PC-9 (cell line): ENCODE measurements at regions not wholly inside any gene's neighbourhood (a gene's known extent, or its start where the extent isn't known, plus 50 kb on each side); places are given as distances from the start of the nearest gene placed in this dataset.

ENCODE experiments used
- BruUV-seq: library from RNA; stranded (reverse); fragments of 400-500 nt; replicated peaks from 2 replicates; lab custom pipeline; 2021; lab: Mats Ljungman, UMichigan
- CTCF ChIA-PET: fragments of 300-600 bp; sonication (Branson Sonifier 250); formaldehyde crosslinking; loops from one replicate; lab custom pipeline; 2022; ENCODE audit warnings: antibody characterized with exemption; lab: Charles Lee
- POLR2A ChIA-PET: fragments of 300-600 bp; sonication (Branson Sonifier 250); formaldehyde crosslinking; loops from one replicate; lab custom pipeline; 2022; ENCODE audit warnings: antibody characterized with exemption; ENCODE audit not compliant: unreplicated experiment; lab: Charles Lee
- DNase-seq, 2 experiments: peaks; one replicate each; pipeline versions ENCODE4 v3.0.0 to v3.0.0-alpha.2; 2015 to 2022; ENCODE audit warnings: mixed read lengths in 1 of 2
- H2AFZ ChIP-seq: fragments of 200-600 bp; sonication (generic); 2 replicates; pipeline ENCODE4 v1.8.1; 2017; ENCODE audit warnings: antibody characterized with exemption
- H3F3A ChIP-seq: fragments of 200-600 bp; sonication (generic); 2 replicates; pipeline ENCODE4 v1.8.1; 2017; ENCODE audit warnings: antibody characterized with exemption, mild to moderate bottlenecking, low read depth; ENCODE audit not compliant: insufficient read depth
- H3K27ac ChIP-seq: fragments of 200-600 bp; sonication (generic); 2 replicates; pipeline ENCODE4 v1.6.1; 2016; ENCODE audit warnings: mixed run types
- H3K27me3 ChIP-seq: fragments of 200-600 bp; sonication (generic); 2 replicates; pipeline ENCODE4 v1.6.1; 2016; ENCODE audit warnings: low read depth, mixed run types; ENCODE audit not compliant: insufficient read depth
- H3K36me3 ChIP-seq: fragments of 200-600 bp; sonication (generic); 2 replicates; pipeline ENCODE4 v1.6.1; 2016; ENCODE audit warnings: low read depth, mixed run types
- H3K4me1 ChIP-seq: fragments of 200-600 bp; sonication (generic); replicated peaks from 2 replicates; pipeline ENCODE4 v1.6.1; 2016; ENCODE audit warnings: mixed run types; ENCODE audit not compliant: insufficient read depth
- H3K4me2 ChIP-seq: fragments of 200-600 bp; sonication (generic); 2 replicates; pipeline ENCODE4 v1.6.1; 2017; ENCODE audit warnings: mixed run types
- H3K4me3 ChIP-seq: fragments of 200-600 bp; sonication (generic); 2 replicates; pipeline ENCODE4 v1.6.1; 2016; ENCODE audit warnings: mixed run types
- H3K79me2 ChIP-seq: fragments of 200-600 bp; sonication (generic); 2 replicates; pipeline ENCODE4 v1.6.1; 2017; ENCODE audit warnings: low read depth, mixed run types
- H3K9me2 ChIP-seq: fragments of 200-600 bp; sonication (generic); 2 replicates; pipeline ENCODE4 v1.8.1; 2017; ENCODE audit warnings: mild to moderate bottlenecking; ENCODE audit not compliant: insufficient read depth
- H3K9me3 ChIP-seq: fragments of 200-600 bp; sonication (generic); 2 replicates; pipeline ENCODE4 v1.8.1; 2016; ENCODE audit warnings: low read depth; ENCODE audit not compliant: insufficient read depth
- H4K20me1 ChIP-seq: fragments of 200-600 bp; sonication (generic); 2 replicates; pipeline ENCODE4 v1.8.1; 2017; ENCODE audit not compliant: insufficient read depth
- CTCF ChIP-seq: fragments of 200-600 bp; sonication (generic); conservative IDR thresholded peaks from 2 replicates; pipeline ENCODE4 v1.6.1; 2017; ENCODE audit warnings: mixed run types, antibody characterized with exemption, mild to moderate bottlenecking, moderate library complexity
- EZH2 ChIP-seq: fragments of 200-600 bp; sonication (generic); IDR thresholded peaks from 2 replicates; pipeline ENCODE4 v1.8.0; 2017; ENCODE audit warnings: antibody characterized with exemption, low read depth
- intact Hi-C: fragments of 100-400 bp; cut with micrococcal nuclease; formaldehyde crosslinking; loops from one replicate; pipeline ENCODE4 v1.10.0; 2022; ENCODE audit not compliant: unreplicated experiment

GRCh38 chr12:90003688-90004087 is 295.1 kb upstream of the ATP2B1 start:
- TF ChIP-seq CTCF (no peak), EZH2 (no peak)
- H2AFZ ChIP-seq, result no peak overlapping the region
- no peaks in the 10 kb centered on the region for H4K20me1 ChIP-seq
- no peaks in the 10 kb centered on the region for H3K9me3 ChIP-seq
- no peaks in the 10 kb centered on the region for H3K36me3 ChIP-seq
- no peak overlapping the region for H3K4me3 ChIP-seq
- intact Hi-C loops, result no loop called here
- CTCF ChIA-PET, result no interaction called here
- H3K9me2 ChIP-seq, result no peaks in the 10 kb centered on the region
- POLR2A ChIA-PET, result interaction anchor here (0.5 kb wide), 1 partner anchor 30 kb away, joined by 6 read pairs; no protein-coding TSS in a partner anchor
- DNase-seq, result no peak
- no TSS peak for BruUV-seq
- H3K4me2 ChIP-seq, result no peak overlapping the region
- no peak overlapping the region for H3K27ac ChIP-seq
- H3K27me3 ChIP-seq, result no peaks in the 10 kb centered on the region
- no peaks in the 10 kb centered on the region for H3F3A ChIP-seq
- H3K79me2 ChIP-seq, result no peaks in the 10 kb centered on the region
- H3K4me1 ChIP-seq, result no peaks in the 10 kb centered on the region

DNA sequence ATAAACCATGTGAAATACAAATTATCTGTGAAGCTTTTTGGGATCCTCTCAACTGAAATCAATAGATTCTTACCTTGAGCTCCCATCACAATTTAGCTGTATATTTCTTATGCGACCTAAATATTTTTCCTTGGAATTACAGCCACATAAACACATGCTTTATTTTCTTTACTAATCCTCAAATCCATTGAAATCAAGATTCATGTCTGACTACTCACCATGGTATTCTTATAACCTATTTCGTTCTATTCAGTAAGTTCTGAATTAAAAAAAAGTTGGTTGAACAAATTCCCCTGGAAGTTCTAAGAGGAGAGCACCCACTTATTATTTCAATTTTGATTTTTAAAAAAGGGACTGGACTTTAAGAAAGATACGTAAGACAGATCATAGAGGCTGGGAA is 292.1 kb upstream of the ATP2B1 start:
- ChIA-PET POLR2A (no interaction called here), CTCF (no interaction called here)
- no peaks in the 10 kb centered on the region; the same call in 1 of the 2 replicates for H3K9me2 ChIP-seq
- H4K20me1 ChIP-seq, result no peaks in the 10 kb centered on the region
- no peaks in the 10 kb centered on the region for H3F3A ChIP-seq
- no peaks in the 10 kb centered on the region for H3K27me3 ChIP-seq
- no peaks in the 10 kb centered on the region for H3K4me1 ChIP-seq
- TF ChIP-seq CTCF, result no peak
- TF ChIP-seq EZH2, result no peak
- H3K36me3 ChIP-seq, result no peaks in the 10 kb centered on the region
- H3K27ac ChIP-seq, result no peak overlapping the region
- H3K4me3 ChIP-seq, result no peak overlapping the region
- H3K79me2 ChIP-seq, result no peaks in the 10 kb centered on the region
- H2AFZ ChIP-seq, result no peak overlapping the region; the same call in 1 of the 2 replicates
- no peak overlapping the region for H3K4me2 ChIP-seq
- H3K9me3 ChIP-seq, result no peaks in the 10 kb centered on the region
- BruUV-seq, result no TSS peak
- intact Hi-C loops, result no loop called here
- DNase-seq, result no peak

GRCh38 chr12:89999699-90000505 is 291.3 kb upstream of the ATP2B1 start:
- BruUV-seq, result no TSS peak

More at GRCh38 chr12:89999699-90000505, 291.3 kb upstream of the ATP2B1 start:
- no peaks in the 10 kb centered on the region for H3K27me3 ChIP-seq
- intact Hi-C loops, result no loop called here
- H2AFZ ChIP-seq, result no peak overlapping the region
- no peaks in the 10 kb centered on the region for H4K20me1 ChIP-seq
- H3K4me3 ChIP-seq, result no peak overlapping the region
- no peaks in the 10 kb centered on the region for H3K4me1 ChIP-seq
- ChIA-PET POLR2A (no interaction called here), CTCF (no interaction called here)
- H3K27ac ChIP-seq, result no peak overlapping the region
- no peaks in the 10 kb centered on the region for H3F3A ChIP-seq
- H3K4me2 ChIP-seq, result no peak overlapping the region
- DNase-seq, result no peak
- no peaks in the 10 kb centered on the region for H3K79me2 ChIP-seq
- peaks cover 3% of the 10 kb centered on the region; the same call in 1 of the 2 replicates for H3K9me3 ChIP-seq
- H3K9me2 ChIP-seq, result no peaks in the 10 kb centered on the region; the same call in 1 of the 2 replicates
- H3K36me3 ChIP-seq, result no peaks in the 10 kb centered on the region
- no peak for TF ChIP-seq EZH2
